ENCODE measurements at regions not wholly inside any gene's neighbourhood (a gene's known extent, or its start where the extent isn't known, plus 50 kb on each side); places are given as distances from the start of the nearest gene placed in this dataset.
"Not testable (repeated sequence)": the region's sequence is repeated elsewhere in the genome, so short reads cannot be mapped to it uniquely, and the experiment has no call there.

DNA sequence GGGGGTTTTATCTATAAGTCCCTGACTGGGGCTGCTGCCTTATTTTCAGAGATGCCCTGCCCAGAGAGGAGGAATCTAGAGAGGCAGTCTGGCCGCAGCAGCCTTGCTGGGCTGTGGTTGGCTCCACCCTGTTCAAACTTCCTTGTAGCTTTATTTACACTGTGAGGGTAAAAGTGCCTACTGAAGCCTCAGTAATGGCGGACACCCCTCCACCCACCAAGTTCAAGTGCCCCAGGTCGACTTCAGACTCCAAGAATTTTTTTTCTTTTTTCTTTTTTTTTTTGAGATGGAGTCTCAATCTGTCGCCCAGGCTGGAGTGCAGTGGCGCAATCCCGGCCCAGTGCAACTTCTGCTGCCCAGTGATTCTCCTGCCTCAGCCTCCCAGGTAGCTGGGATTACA is 137.3 kb upstream of the MTPN start:
- not testable (repeated sequence) for DNase-seq

DNA sequence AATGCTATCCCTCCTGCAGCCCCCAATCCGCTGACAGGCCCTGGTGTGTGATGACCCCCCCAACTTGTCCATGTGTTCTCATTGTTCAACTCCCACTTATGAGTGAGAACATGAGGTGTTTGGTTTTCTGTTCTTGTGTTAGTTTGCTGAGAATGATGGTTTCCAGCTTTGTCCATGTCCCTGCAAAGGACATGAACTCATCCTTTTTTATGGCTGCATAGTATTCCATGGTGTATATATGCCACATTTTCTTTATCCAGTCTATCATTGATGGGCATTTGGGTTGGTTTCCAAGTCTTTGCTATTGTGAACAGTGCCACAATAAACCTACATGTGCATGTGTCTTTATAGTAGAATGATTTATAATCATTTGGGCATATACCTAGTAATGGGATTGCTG is 131.9 kb upstream of the MTPN start:
- not testable (repeated sequence) for DNase-seq

GRCh38 chr7:136105191-136105590 is 128.0 kb upstream of the MTPN start:
- no peak for DNase-seq

GRCh38 chr7:136104269-136104603 is 127.1 kb upstream of the MTPN start:
- no peak for DNase-seq

GRCh38 chr7:136103545-136104268 is 126.5 kb upstream of the MTPN start:
- no peak for DNase-seq

DNA sequence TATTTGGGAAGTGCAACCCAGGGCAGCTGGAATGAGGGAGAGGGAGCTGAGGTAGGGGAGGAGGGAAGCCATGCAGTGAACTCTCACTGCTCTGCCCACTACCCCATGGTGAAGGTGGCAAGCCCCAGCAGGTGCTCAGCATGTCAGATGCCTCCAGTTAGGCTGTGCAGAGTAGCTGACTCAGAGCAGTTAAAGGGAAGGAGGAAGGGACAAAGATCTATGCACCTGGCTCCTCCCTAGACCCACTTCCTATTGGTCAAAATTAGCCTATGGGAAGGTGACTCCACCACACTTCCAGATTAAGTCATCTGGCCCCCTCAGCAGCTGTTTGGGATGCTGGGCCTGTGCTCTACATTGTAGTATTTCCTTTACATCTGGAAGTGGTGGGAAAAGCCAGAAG is 125.7 kb upstream of the MTPN start:
- DNase-seq, result no peak

DNA sequence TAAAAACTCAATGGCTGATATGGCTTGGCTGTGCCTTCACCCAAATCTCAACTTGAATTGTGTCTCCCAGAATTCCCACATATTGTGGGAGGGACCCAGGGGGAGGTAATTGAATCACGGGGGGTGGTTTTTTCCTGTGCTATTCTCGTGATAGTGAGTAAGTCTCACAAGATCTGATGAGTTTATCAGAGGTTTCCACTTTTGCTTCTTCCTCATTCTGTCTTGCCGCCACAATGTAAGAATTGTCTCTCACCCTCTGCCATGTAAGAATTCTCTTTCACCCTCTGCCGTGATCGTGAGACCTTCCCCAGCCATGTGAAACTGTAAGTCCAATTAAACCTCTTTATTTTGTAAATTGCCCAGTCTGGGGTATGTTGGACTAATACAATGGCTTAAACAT is 115.6 kb upstream of the MTPN start:
- DNase-seq, result not testable (repeated sequence)

DNA sequence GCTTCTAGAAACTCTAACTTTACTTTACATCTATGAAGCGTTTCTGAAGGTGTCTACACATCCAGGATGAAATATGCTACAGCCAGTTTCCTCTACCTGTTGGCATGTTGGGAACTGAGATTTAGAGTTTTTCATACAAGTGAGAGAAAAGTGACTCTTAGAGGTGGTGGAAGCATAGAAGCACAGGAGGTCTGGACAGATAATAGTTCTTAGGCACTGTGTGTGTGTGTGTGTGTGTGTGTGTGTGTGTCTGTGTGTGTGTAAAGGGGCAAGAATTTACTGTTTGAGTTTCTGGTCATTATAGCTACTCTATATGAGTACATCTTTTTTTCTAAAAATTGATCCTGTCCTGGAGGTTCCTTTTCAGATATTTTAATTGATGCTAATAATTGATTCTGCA is 110.7 kb upstream of the MTPN start:
- DNase-seq, result no peak

GRCh38 chr7:136086712-136087111 is 109.6 kb upstream of the MTPN start:
- peak in 12 of 14 donors; percentile 10 to 74 (median 58) for DNase-seq

GRCh38 chr7:136079934-136080333 is 102.8 kb upstream of the MTPN start:
- no peak for DNase-seq

- DNase-seq, result no peak
Observed at GRCh38 chr7:136079478-136079892, 102.3 kb upstream of the MTPN start.

GRCh38 chr7:136079066-136079465 is 101.9 kb upstream of the MTPN start:
- DNase-seq, result no peak

DNA sequence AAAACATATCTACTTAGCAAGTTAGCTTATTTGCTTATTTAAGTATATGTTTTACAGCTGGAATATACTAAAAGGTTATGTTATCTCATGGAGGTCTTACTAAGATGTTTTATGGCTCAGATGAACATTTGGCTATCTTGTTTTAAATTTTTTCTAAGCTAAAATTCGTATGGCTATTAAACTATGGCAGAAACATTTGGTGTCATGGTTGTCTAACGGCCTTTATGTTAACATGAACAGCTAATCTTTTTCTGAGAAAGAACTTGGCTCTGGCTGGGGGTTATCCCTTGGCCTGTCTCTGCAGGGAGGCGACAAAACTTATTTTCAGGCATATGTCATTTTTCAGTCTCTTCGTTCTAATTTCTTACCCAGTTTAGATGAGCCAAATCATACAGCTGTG is 101.5 kb upstream of the MTPN start:
- DNase-seq, result no peak

GRCh38 chr7:136076954-136077353 is 99.8 kb upstream of the MTPN start:
- no peak for DNase-seq

DNA sequence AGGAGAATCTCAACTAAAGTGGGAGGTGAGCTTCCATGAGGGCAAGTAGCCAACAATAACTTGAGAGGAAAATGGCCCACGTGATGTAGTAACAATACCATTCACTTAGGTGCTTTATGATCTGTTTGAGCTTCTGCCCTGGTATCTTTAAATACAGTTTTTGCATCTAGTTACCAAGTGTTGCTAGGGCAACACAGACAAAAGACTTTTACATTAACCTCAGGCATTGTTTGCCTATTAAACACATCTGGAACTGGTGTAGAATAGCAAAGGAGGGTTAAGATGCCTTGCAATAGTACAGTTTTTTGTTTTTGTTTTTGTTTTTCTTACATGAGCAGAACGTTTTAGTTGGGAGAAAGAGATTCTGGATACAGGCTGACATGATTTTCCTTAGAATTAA is 97.7 kb upstream of the MTPN start:
- DNase-seq, result no peak

- no peak for DNase-seq
Observed at GRCh38 chr7:136072447-136072846, 95.3 kb upstream of the MTPN start.

DNA sequence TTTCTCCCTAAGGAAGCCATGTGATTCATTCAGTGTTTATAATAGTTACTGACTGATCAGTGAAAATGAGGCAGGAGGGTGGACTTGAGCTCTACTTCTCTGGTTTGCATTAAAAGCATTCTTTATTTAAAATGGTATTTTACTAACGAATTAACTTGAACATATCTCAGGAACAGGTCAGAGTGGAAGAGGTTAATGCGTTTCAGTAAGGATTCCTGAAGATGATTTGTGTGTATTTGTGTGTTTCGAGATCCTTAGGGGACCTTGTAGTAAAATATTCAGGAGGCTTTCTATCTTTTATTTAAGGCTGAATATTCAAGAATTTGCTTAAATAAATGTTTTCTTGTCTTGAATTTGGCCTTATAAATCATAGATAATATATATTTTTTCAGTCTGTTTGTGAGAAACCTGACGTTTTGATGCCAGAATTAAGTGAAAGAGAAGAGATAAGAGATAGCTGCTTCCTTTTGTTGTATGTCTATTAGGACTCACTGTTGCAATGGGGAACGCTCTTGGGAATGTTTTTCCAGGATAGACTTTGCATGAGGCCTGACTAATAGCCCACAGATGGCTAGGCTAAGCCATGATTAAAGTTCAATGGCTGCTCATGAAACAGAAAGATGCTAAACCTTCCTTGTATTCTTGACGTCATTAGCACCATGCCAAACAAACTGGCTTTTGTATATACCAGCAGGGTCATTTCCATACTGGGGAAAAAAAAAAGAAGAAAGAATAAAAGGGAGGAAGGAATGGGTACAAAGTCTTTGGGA is 93.8 kb upstream of the MTPN start:
- DNase-seq, result no peak

DNA sequence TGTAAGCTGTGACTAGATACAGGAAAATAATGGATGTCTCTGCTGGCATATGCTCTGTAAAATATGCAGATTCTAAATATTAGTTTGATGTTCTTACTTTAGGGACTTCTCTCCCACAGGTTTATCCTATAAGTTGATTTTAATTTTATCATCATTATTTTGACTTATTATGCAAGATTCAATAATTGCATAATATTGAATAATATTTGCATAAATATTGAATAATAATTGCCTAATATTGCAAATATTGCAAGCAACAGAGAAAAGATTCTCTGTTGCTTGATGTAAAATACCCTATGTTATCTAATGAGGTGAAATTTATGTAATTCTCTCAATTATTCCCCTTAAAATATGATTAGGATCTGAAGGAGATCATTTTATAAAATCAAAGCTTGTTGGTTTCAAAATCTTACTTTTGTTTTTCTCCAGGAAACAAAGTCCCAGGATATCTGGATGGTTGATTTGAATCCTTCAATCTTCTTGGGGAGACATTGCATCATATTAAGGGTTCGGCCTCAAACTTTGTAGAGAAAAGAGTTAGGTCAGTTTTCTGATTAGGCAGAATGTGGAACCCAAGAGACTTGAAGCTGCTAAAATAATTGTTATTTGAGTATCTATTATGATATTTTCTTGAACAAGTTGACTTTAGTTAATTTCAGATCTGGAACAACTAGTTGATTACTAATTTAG is 92.8 kb upstream of the MTPN start:
- no peak for DNase-seq

- no peak for DNase-seq
Observed at GRCh38 chr7:136067277-136067676, 90.1 kb upstream of the MTPN start.

DNA sequence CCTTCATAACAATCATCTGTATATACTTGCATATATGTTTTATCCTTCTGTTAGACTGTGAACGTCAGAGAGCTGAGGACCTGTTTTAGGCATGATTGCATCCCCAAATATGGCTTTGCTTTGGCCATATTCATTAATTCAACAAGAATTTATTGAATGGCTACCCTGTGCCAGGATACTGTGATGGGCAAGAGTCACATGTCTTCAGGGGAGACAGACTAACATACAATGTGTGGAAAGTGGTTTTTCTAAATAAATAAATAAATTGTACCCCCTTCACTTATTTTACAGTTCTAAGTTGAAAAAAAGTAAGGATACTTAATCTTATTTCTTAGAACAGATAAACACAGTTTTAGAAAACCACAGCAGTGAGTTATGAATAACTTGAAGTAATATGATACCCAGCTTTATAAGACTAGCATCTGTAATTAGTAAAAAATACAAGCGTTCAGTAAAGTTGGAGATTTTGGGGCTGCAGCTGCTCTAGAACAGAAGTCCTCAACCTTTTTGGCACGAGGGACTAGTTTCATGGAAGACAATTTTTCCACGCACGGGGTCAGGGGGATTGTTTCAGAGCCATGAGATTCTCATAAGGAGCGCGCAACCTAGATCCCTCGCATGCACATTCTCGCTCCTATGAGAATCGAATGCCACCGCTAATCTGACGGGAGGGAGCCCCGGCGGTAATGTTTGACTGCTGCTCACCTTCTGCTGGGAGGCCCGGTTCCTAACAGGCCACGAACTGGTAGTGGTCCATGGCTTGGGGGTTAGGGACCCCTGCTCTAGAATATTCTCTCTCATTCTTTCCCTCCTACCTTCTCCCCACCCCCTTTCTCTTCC is 89.4 kb upstream of the MTPN start:
- DNase-seq, result no peak

DNA sequence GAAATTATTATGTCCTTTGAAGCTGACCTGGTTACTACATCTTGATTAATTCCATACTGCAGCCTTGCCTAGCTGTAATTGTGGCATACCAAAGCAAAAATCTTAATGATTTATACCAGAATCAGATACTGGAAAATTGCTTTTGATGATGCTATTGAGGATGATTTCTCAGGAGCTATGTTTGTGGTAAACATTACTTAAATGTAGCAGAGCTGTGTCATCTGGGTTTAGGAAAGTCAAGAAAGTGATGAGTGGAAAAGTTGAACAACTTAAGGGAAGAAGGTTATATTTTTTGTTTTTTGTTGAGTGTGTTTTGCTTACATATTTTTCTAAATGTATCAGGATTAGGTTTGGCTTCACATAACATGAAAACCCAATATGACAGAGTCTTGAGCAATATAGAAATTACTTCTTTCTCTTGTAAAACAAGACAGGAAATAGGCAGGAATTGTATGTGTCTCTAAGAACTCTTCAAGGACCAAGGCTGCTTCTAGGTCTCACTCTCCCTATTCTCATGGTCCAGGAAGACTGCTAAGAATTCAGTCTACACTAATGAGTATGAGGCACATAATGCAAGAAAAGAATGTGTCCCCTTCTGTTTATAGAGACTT is 87.6 kb upstream of the MTPN start:
- DNase-seq, result no peak

DNA sequence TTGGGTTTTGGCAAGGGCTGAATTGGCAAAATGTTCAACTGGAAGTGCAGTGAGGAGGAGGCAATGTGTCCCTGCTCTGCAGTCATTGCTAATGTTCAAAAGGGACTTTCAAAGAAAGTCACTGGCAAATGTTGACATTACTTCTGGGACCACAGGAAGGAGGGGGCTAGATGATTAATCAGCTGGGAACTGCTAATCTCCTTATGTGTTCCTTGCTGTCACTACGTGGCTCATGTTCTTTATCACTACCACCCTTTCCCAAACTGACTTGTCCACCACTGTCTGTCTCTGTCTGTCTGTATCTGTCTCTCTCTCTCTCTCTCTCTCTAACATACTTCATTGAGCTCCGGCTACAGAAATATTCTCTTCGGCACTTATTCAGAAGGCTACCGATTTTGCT is 86.9 kb upstream of the MTPN start:
- DNase-seq, result no peak
